HepG2 (cell line): ENCODE measurements at regions not wholly inside any gene's neighbourhood (a gene's known extent, or its start where the extent isn't known, plus 50 kb on each side); places are given as distances from the start of the nearest gene placed in this dataset.

Experiments used
- ATAC-seq: fragments of 200-7000 bp; cut with Tn5 transposase; 3 replicates; pipeline ENCODE4 v1.9.1; 2020; ENCODE audit warnings: mild to moderate bottlenecking, moderate library complexity
- BruUV-seq: library from RNA; stranded (reverse); fragments of 400-500 nt; replicated peaks from 2 replicates; lab custom pipeline; 2021; lab: Mats Ljungman, UMichigan
- CTCF ChIA-PET: fragments of 300-600 bp; formaldehyde crosslinking; extraction: SDS; loops from one replicate; lab custom pipeline; 2021; ENCODE audit warnings: low total read pairs, inconsistent platforms, low intra/inter-chr PET ratio; lab: Yijun Ruan, JAX
- POLR2A ChIA-PET: fragments of 350-600 bp; sonication (Branson Sonifier 250); formaldehyde crosslinking; loops from one replicate; lab custom pipeline; 2020; ENCODE audit warnings: antibody characterized with exemption, inconsistent platforms; lab: Yijun Ruan, JAX
- DNase-seq: peaks from one replicate; pipeline ENCODE4 v3.0.0-alpha.2; 2015; ENCODE audit warnings: low spot score
- FAIRE-seq: peaks from 3 replicates; lab custom pipeline; 2011; peaks lifted over from hg19 to GRCh38; lab: Jason Lieb, UNC
- H2AFZ ChIP-seq: one replicate; pipeline ENCODE4 v1.6.1; 2011; ENCODE audit warnings: low read length, inconsistent platforms
- H3K27ac ChIP-seq: fragments of 300-600 bp; 3 replicates; pipeline ENCODE4 v1.8.0; 2011; ENCODE audit warnings: mixed run types, mild to moderate bottlenecking, mixed read lengths, low read length, inconsistent platforms; ENCODE audit not compliant: insufficient read depth; ENCODE audit errors: extremely low read length
- H3K27me3 ChIP-seq, 2 experiments: fragments of 200-600 bp in 1 of 2; 2 replicates in 1 of 2; 3 replicates in 1 of 2; pipeline versions ENCODE4 v1.6.0 to v1.8.0; 2011; ENCODE audit warnings: low read length in 2 of 2, mild to moderate bottlenecking in 2 of 2, moderate library complexity in 2 of 2, inconsistent platforms in 1 of 2; ENCODE audit not compliant: insufficient read depth in 2 of 2, control insufficient read depth in 1 of 2
- H3K36me3 ChIP-seq, 2 experiments: fragments of 200-600 bp in 1 of 2; replicated peaks in 1 of 2; 2 replicates in 1 of 2; 3 replicates in 1 of 2; pipeline versions ENCODE4 v1.5.1 to v1.8.0; 2011; ENCODE audit warnings: low read length in 2 of 2, inconsistent platforms in 1 of 2; ENCODE audit not compliant: insufficient read depth in 2 of 2, control insufficient read depth in 1 of 2
- H3K4me1 ChIP-seq: 2 replicates; pipeline ENCODE4 v1.5.1; 2012; ENCODE audit warnings: low read length, inconsistent platforms; ENCODE audit not compliant: insufficient read depth
- H3K4me2 ChIP-seq: 2 replicates; pipeline ENCODE4 v1.6.0; 2011; ENCODE audit warnings: low read depth, low read length, inconsistent platforms
- H3K4me3 ChIP-seq, 3 experiments: fragments of 200-600 bp in 1 of 3; sonication (generic), shearing (Covaris generic) in 1 of 3; replicated peaks in 1 of 3; 2 replicates each; pipeline ENCODE4 v1.5.1; 2011 to 2016; ENCODE audit warnings: low read length in 3 of 3, inconsistent platforms in 2 of 3, low read depth in 2 of 3, mild to moderate bottlenecking in 2 of 3, control low read depth in 1 of 3, mixed read lengths in 1 of 3; ENCODE audit not compliant: insufficient read depth in 1 of 3
- H3K79me2 ChIP-seq: one replicate; pipeline ENCODE4 v1.6.1; 2011; ENCODE audit warnings: low read length, inconsistent platforms; ENCODE audit not compliant: insufficient read depth
- H3K9ac ChIP-seq: 2 replicates; pipeline ENCODE4 v1.6.0; 2011; ENCODE audit warnings: mild to moderate bottlenecking, low read depth, low read length, inconsistent platforms; ENCODE audit not compliant: insufficient read depth
- H3K9me3 ChIP-seq: 2 replicates; pipeline ENCODE4 v1.5.1; 2012; ENCODE audit warnings: mild to moderate bottlenecking, low read length
- H4K20me1 ChIP-seq: 2 replicates; pipeline ENCODE4 v1.6.0; 2011; ENCODE audit warnings: inconsistent platforms, mild to moderate bottlenecking, low read length, moderate library complexity; ENCODE audit not compliant: insufficient read depth
- ARID4A ChIP-seq: sonication (generic); formaldehyde crosslinking; IDR thresholded peaks from 2 replicates; pipeline ENCODE4 v1.5.0; 2020; ENCODE audit warnings: mild to moderate bottlenecking, missing genetic modification reagents, borderline replicate concordance
- CREB1 ChIP-seq, 2 experiments: fragments of 450-650 bp in 1 of 2; IDR thresholded peaks; 2 replicates each; pipeline ENCODE4 v1.6.1; 2016 to 2017; ENCODE audit warnings: control low read depth in 1 of 2, mild to moderate bottlenecking in 1 of 2, missing compliant biosample characterization in 1 of 2, missing genetic modification characterization in 1 of 2
- ETV6 ChIP-seq: sonication (generic); formaldehyde crosslinking; conservative IDR thresholded peaks from 2 replicates; pipeline ENCODE4 v1.4.0; 2020; ENCODE audit warnings: missing genetic modification reagents
- HNRNPK ChIP-seq: fragments of 200-400 bp; formaldehyde crosslinking; IDR thresholded peaks from 2 replicates; pipeline ENCODE4 v1.6.1; 2018; ENCODE audit warnings: low read length, low read depth, moderate library complexity, mild to moderate bottlenecking; ENCODE audit not compliant: poor library complexity, severe bottlenecking
- KDM3A ChIP-seq: IDR thresholded peaks from 2 replicates; pipeline ENCODE4 v1.6.1; 2018; ENCODE audit warnings: low read depth, missing compliant biosample characterization
- NFIC ChIP-seq: IDR thresholded peaks from 2 replicates; pipeline ENCODE4 v1.6.1; 2012; ENCODE audit warnings: mild to moderate bottlenecking, low read length, inconsistent platforms
- NFKB2 ChIP-seq: sonication (generic); formaldehyde crosslinking; IDR thresholded peaks from 2 replicates; pipeline ENCODE4 v1.4.0; 2020; ENCODE audit warnings: missing genetic modification reagents, borderline replicate concordance
- PAX8 ChIP-seq: sonication (generic); formaldehyde crosslinking; IDR thresholded peaks from 2 replicates; pipeline ENCODE4 v1.8.0; 2022; ENCODE audit warnings: mild to moderate bottlenecking, missing genetic modification reagents, borderline replicate concordance
- RFXANK ChIP-seq: IDR thresholded peaks from 2 replicates; pipeline ENCODE4 v1.6.1; 2016
- SIX4 ChIP-seq: sonication (generic); formaldehyde crosslinking; IDR thresholded peaks from 2 replicates; pipeline ENCODE4 v1.4.0; 2020; ENCODE audit warnings: missing genetic modification reagents
- ZNF333 ChIP-seq: sonication (generic); formaldehyde crosslinking; IDR thresholded peaks from 2 replicates; pipeline ENCODE4 v1.4.0; 2020; ENCODE audit warnings: mild to moderate bottlenecking, missing genetic modification reagents, borderline replicate concordance
- ZNF672 ChIP-seq: sonication (generic); formaldehyde crosslinking; IDR thresholded peaks from 2 replicates; pipeline ENCODE4 v1.8.1; 2022; ENCODE audit warnings: missing genetic modification reagents
- ZNF674 ChIP-seq: sonication (generic); formaldehyde crosslinking; IDR thresholded peaks from 2 replicates; pipeline ENCODE4 v1.5.0; 2020; ENCODE audit warnings: low read depth, mild to moderate bottlenecking, missing genetic modification reagents
- WGBS: methylation state at CpG from one replicate; pipeline ENCODE4 v1.1.6; 2017; ENCODE audit warnings: low lambda C conversion rate; 5-methylcytosine and 5-hydroxymethylcytosine counted together
- in situ Hi-C: cut with HindIII; loops from 2 replicates; pipeline ENCODE4 v1.10.0; 2017; ENCODE audit warnings: low pct_unique_long_range_greater_than_20kb; ENCODE audit not compliant: extremely low pct_ligation_motif_present
- intact Hi-C: fragments of 100-400 bp; cut with micrococcal nuclease; formaldehyde crosslinking; loops from one replicate; pipeline ENCODE4 v1.10.0; 2022; ENCODE audit not compliant: unreplicated experiment
- TF ChIP-seq, protein P1 (sequence below): IDR thresholded peaks from 2 replicates; pipeline ENCODE4 v1.6.1; 2016; ENCODE audit warnings: missing compliant biosample characterization, missing genetic modification reagents, borderline replicate concordance

GRCh38 chr1:214136324-214136919, 144.5 kb upstream of the SMYD2 start:
- no peak overlapping the region for H3K9ac ChIP-seq
- H3K4me3 ChIP-seq: no peak overlapping the region
- no peaks in the 10 kb centered on the region for H3K79me2 ChIP-seq
- ATAC-seq (no peak), DNase-seq (no peak), FAIRE-seq (no peak)
- CTCF ChIA-PET: no interaction called here
- no peaks in the 10 kb centered on the region for H3K36me3 ChIP-seq
- H3K4me1 ChIP-seq: 0 out of 2 replicates have a peak, but pooled peaks cover 6% of the 10 kb centered on the region
- BruUV-seq: no TSS peak
- 53% methylated on average over 8 of the region's 8 CpGs for WGBS
- TF ChIP-seq HNRNPK: peak; percentile 35
- TF ChIP-seq, protein P1, sequence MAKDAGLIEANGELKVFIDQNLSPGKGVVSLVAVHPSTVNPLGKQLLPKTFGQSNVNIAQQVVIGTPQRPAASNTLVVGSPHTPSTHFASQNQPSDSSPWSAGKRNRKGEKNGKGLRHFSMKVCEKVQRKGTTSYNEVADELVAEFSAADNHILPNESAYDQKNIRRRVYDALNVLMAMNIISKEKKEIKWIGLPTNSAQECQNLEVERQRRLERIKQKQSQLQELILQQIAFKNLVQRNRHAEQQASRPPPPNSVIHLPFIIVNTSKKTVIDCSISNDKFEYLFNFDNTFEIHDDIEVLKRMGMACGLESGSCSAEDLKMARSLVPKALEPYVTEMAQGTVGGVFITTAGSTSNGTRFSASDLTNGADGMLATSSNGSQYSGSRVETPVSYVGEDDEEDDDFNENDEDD: no peak
- no peaks in the 10 kb centered on the region for H3K9me3 ChIP-seq
- no peaks in the 10 kb centered on the region for H4K20me1 ChIP-seq
- in situ Hi-C loops: no loop called here
- no peak overlapping the region for H3K4me2 ChIP-seq
- H3K27ac ChIP-seq: no peak overlapping the region
- no peak overlapping the region for H2AFZ ChIP-seq
- H3K27me3 ChIP-seq: peaks cover 0 to 7% of the 10 kb centered on the region in 2 experiments; a peak in 3 of 5 replicates
- intact Hi-C loops: no loop called here
- POLR2A ChIA-PET: no interaction called here

DNA sequence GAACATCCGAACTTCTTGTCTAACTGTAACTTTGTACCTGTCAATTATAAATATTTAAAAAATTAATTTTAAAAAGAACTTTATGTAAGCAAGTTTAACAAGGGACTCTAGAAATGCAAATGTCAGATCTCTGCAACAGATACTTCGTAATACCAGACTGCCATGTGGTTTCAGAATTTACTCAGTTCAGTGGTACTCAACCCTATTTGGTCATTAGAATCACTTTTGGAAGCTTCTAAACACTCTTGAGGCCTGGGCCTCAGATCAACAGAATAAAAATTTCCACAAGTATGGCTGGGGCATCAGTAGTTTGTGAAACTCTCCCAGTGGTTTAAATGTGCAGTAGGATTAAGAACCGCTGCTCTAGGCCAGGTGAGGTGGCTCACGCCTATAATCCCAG, 139.5 kb upstream of the SMYD2 start:
- DNase-seq (no peak), ATAC-seq (no peak), FAIRE-seq (no peak)
- WGBS: 43% methylated on average over 4 of the region's 4 CpGs
- BruUV-seq: no TSS peak
- Histone ChIP-seq H3K36me3 (no peaks in the 10 kb centered on the region), H3K27ac (no peak overlapping the region), H3K4me2 (no peak overlapping the region), H3K4me1 (no peaks in the 10 kb centered on the region; the same call in 1 of the 2 replicates), H2AFZ (no peak overlapping the region), H3K4me3 (no peak overlapping the region), H4K20me1 (no peaks in the 10 kb centered on the region), H3K27me3 (peaks cover 0 to 9% of the 10 kb centered on the region in 2 experiments; a peak in 2 of 5 replicates), H3K9me3 (no peaks in the 10 kb centered on the region), H3K79me2 (no peaks in the 10 kb centered on the region), H3K9ac (no peak overlapping the region)
- in situ Hi-C loops: no loop called here
- POLR2A ChIA-PET: no interaction called here
- intact Hi-C loops: no loop called here
- CTCF ChIA-PET: no interaction called here
- TF ChIP-seq CREB1 (IDR thresholded peaks at IDR 0.05) (no peak), CREB1 (CRISPR knock-in tag; IDR thresholded peaks at IDR 0.05) (no peak), NFIC (no peak), ZNF672 (CRISPR knock-in tag) (no peak), SIX4 (CRISPR knock-in tag) (no peak), ETV6 (no peak), ZNF333 (CRISPR knock-in tag) (no peak), ARID4A (no peak), PAX8 (CRISPR knock-in tag) (no peak), KDM3A (no peak), NFKB2 (CRISPR knock-in tag) (no peak), RFXANK (CRISPR knock-in tag) (no peak), ZNF674 (no peak)
